GM12875 (cell line): ENCODE measurements at regions not wholly inside any gene's neighbourhood (a gene's known extent, or its start where the extent isn't known, plus 50 kb on each side); places are given as distances from the start of the nearest gene placed in this dataset.

ENCODE experiments used
- H3K4me3 ChIP-seq: one replicate; pipeline ENCODE4 v1.5.1; 2011; ENCODE audit warnings: low read depth, low read length, control low read depth
- CTCF ChIP-seq: IDR thresholded peaks from 2 replicates; pipeline ENCODE4 v1.5.1; 2011; ENCODE audit warnings: low read depth, mild to moderate bottlenecking, control low read depth, inconsistent platforms, low read length, moderate library complexity, borderline replicate concordance; ENCODE audit not compliant: insufficient read depth

GRCh38 chr6:112503091-112503596 is 156.0 kb downstream of the RFPL4B start:
- no peak for TF ChIP-seq CTCF
- H3K4me3 ChIP-seq, result no peak overlapping the region

GRCh38 chr6:112504621-112505020 is 157.5 kb downstream of the RFPL4B start:
- no peak for TF ChIP-seq CTCF
- H3K4me3 ChIP-seq, result no peak overlapping the region

- no peak overlapping the region for H3K4me3 ChIP-seq
- TF ChIP-seq CTCF, result no peak
These were observed 164.3 kb downstream of the RFPL4B start for GRCh38 chr6:112511441-112511840.

- H3K4me3 ChIP-seq, result no peak overlapping the region
- TF ChIP-seq CTCF, result no peak
These were observed 166.0 kb downstream of the RFPL4B start for GRCh38 chr6:112513175-112513574.

GRCh38 chr6:112522587-112522986 is 175.5 kb downstream of the RFPL4B start:
- no peak for TF ChIP-seq CTCF
- no peak overlapping the region for H3K4me3 ChIP-seq

- no peak overlapping the region for H3K4me3 ChIP-seq
- TF ChIP-seq CTCF, result no peak
These were observed 176.9 kb downstream of the RFPL4B start for GRCh38 chr6:112524071-112524470.

- no peak for TF ChIP-seq CTCF
- H3K4me3 ChIP-seq, result no peak overlapping the region
These were observed 178.6 kb downstream of the RFPL4B start for GRCh38 chr6:112525749-112526148.
